ENCODE measurements at regions not wholly inside any gene's neighbourhood (a gene's known extent, or its start where the extent isn't known, plus 50 kb on each side); places are given as distances from the start of the nearest gene placed in this dataset.
A peak's percentile ranks its signal among the peaks of the same experiment; 100 is the strongest.

- TF ChIP-seq EZH2phosphoT487 (IDR thresholded peaks at IDR 0.05; ENCODE audit: borderline replicate concordance) (no peak), CEBPB (IDR thresholded peaks at IDR 0.05; ENCODE audit: low read depth) (no peak), SRF (IDR thresholded peaks at IDR 0.05; ENCODE audit: low read depth) (no peak), SIN3A (IDR thresholded peaks at IDR 0.05; ENCODE audit: low read depth) (no peak), POLR2AphosphoS5 (IDR thresholded peaks at IDR 0.05; ENCODE audit: low read depth, low read length) (no peak), FOSL1 (IDR thresholded peaks at IDR 0.05; ENCODE audit: low read depth) (no peak), EZH2 (IDR thresholded peaks at IDR 0.05) (no peak), ZFX (IDR thresholded peaks at IDR 0.05) (no peak), SP1 (IDR thresholded peaks at IDR 0.05; ENCODE audit: low read depth) (no peak)
- TF ChIP-seq, protein P1, sequence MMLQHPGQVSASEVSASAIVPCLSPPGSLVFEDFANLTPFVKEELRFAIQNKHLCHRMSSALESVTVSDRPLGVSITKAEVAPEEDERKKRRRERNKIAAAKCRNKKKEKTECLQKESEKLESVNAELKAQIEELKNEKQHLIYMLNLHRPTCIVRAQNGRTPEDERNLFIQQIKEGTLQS (IDR thresholded peaks at IDR 0.05), result no peak
Measured at GRCh38 chr2:234259440-234259839, 208.9 kb downstream of the SPP2 start (continued).

DNA sequence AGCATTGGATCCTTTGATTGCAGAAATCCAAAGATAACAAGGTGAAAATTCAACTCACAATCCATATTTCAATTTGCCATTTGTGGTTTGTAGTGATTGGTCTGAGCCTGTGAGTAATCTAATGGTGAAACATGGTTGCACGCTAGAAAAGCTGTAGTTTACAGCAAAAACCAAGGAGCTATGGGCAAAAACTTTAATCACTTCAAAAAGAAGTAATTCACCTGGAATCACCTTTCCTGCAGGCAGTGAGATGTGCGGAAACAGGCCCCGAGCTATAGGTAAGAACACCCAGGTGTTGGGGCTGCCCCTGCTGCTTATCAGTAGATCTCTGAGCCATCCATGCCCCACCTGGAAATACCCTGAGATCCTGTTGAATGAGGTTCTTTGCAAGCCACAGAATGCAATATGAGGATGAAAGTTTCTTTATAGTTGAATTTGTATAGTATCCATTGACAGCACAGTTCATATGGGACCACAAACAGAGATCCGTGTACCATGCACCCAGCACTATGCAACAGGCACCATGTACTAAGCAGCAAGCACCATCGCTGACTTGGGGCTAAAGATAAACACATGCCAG, 208.2 kb downstream of the SPP2 start:
- TF ChIP-seq, protein P2, sequence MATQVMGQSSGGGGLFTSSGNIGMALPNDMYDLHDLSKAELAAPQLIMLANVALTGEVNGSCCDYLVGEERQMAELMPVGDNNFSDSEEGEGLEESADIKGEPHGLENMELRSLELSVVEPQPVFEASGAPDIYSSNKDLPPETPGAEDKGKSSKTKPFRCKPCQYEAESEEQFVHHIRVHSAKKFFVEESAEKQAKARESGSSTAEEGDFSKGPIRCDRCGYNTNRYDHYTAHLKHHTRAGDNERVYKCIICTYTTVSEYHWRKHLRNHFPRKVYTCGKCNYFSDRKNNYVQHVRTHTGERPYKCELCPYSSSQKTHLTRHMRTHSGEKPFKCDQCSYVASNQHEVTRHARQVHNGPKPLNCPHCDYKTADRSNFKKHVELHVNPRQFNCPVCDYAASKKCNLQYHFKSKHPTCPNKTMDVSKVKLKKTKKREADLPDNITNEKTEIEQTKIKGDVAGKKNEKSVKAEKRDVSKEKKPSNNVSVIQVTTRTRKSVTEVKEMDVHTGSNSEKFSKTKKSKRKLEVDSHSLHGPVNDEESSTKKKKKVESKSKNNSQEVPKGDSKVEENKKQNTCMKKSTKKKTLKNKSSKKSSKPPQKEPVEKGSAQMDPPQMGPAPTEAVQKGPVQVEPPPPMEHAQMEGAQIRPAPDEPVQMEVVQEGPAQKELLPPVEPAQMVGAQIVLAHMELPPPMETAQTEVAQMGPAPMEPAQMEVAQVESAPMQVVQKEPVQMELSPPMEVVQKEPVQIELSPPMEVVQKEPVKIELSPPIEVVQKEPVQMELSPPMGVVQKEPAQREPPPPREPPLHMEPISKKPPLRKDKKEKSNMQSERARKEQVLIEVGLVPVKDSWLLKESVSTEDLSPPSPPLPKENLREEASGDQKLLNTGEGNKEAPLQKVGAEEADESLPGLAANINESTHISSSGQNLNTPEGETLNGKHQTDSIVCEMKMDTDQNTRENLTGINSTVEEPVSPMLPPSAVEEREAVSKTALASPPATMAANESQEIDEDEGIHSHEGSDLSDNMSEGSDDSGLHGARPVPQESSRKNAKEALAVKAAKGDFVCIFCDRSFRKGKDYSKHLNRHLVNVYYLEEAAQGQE (IDR thresholded peaks at IDR 0.05; ENCODE audit: low read depth), result no peak
- TF ChIP-seq EGR1 (IDR thresholded peaks at IDR 0.05; ENCODE audit: low read depth) (peak; percentile 8; the same call in 1 of the 2 replicates), FOSL1 (IDR thresholded peaks at IDR 0.05; ENCODE audit: low read depth) (peak; percentile 59), JUND (IDR thresholded peaks at IDR 0.05) (no peak; the same call in 1 of the 2 replicates), SIN3A (IDR thresholded peaks at IDR 0.05; ENCODE audit: low read depth) (no peak), CEBPB (IDR thresholded peaks at IDR 0.05; ENCODE audit: low read depth) (peak; percentile 45; the same call in 1 of the 2 replicates), RAD21 (IDR thresholded peaks at IDR 0.05; ENCODE audit: low read depth) (no peak)
- TF ChIP-seq, protein P1 (IDR thresholded peaks at IDR 0.05), result no peak
- H3K4me1 ChIP-seq (ENCODE audit: control insufficient read depth in 1 of 2, insufficient read depth in 2 of 2, low read length in 2 of 2), result peaks cover 12 to 58% of the 10 kb centered on the region in 2 experiments
- no peaks in the 10 kb centered on the region for H3K27me3 ChIP-seq (ENCODE audit: insufficient read depth, low read length)
- CTCF ChIA-PET, result interaction anchor here (0.7 to 1.7 kb wide), 5 partner anchors 11 to 40 kb away, joined by 3 to 7 read pairs (median 3); no protein-coding TSS in a partner anchor
- ATAC-seq (peak; percentile 40), DNase-seq (ENCODE audit: low read depth, low spot score) (no peak)
- intact Hi-C loops (cut with micrococcal nuclease), result loop anchor here (1.0 kb wide), 2 partner anchors 123 to 282 kb away; no protein-coding TSS in a partner anchor
- H3K79me2 ChIP-seq (ENCODE audit: insufficient read depth, low read length), result no peaks in the 10 kb centered on the region
- peak overlapping the region; percentile 45; the same call in 1 of the 2 replicates for H3K27ac ChIP-seq (ENCODE audit: low read depth, low read length)
- no peaks in the 10 kb centered on the region for H4K20me1 ChIP-seq (ENCODE audit: insufficient read depth)
- peak overlapping the region; percentile 32 for H2AFZ ChIP-seq (ENCODE audit: low read depth, low read length, poor library complexity, severe bottlenecking)
- peak overlapping the region; percentile 56 for H3K9ac ChIP-seq (ENCODE audit: low read length)
- peak overlapping the region in 1 of 2 experiments; percentile 25; a peak in 1 of 4 replicates for H3K4me3 ChIP-seq (replicated peaks in 1 of 2; ENCODE audit: low read depth in 1 of 2, low read length in 2 of 2)
- no peaks in the 10 kb centered on the region for H3K9me2 ChIP-seq (ENCODE audit: insufficient read depth)
- BruUV-seq (replicated peaks), result no TSS peak
- no peaks in the 10 kb centered on the region for H3K36me3 ChIP-seq (ENCODE audit: control insufficient read depth in 1 of 2, insufficient read depth in 2 of 2, low read length in 2 of 2)
- H3K9me3 ChIP-seq (ENCODE audit: control insufficient read depth in 1 of 2, insufficient read depth in 1 of 2, low read depth in 1 of 2, low read length in 2 of 2), result peaks cover 0 to 6% of the 10 kb centered on the region in 2 experiments; a peak in 1 of 4 replicates
- RAD21 ChIA-PET (ENCODE audit: low non-redundant PET in 1 of 2, low total read pairs in 2 of 2, uncharacterized antibody in 2 of 2, unreplicated experiment in 2 of 2), result no interaction called here
- peak overlapping the region; percentile 65 for H3K4me2 ChIP-seq (ENCODE audit: low read length)
- POLR2A ChIA-PET, result no interaction called here

All from HCT116 (cell line).